ENCODE measurements at regions not wholly inside any gene's neighbourhood (a gene's known extent, or its start where the extent isn't known, plus 50 kb on each side); places are given as distances from the start of the nearest gene placed in this dataset.

DNA sequence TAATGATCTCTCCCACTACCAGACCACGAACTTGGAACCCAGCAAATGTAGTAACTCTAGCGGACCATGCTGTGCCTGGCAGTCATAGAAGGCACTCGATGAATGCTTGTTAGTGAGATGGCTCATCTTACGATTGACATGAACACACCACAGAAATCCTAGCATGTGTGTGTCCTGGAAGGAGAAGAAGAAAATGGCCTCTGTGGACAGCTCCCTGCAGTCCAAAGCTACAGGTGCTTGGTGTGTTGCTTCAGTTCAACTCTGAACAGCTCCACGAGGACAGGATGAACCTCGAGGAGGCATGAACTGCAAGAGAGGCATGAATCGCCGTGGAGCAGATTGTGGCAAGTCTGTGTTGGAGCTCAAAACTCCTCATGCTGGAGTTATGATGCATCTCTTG lies 93.5 kb downstream of the KLF6 start:
- DNase-seq (ENCODE audit: low read depth) = no peak

DNA sequence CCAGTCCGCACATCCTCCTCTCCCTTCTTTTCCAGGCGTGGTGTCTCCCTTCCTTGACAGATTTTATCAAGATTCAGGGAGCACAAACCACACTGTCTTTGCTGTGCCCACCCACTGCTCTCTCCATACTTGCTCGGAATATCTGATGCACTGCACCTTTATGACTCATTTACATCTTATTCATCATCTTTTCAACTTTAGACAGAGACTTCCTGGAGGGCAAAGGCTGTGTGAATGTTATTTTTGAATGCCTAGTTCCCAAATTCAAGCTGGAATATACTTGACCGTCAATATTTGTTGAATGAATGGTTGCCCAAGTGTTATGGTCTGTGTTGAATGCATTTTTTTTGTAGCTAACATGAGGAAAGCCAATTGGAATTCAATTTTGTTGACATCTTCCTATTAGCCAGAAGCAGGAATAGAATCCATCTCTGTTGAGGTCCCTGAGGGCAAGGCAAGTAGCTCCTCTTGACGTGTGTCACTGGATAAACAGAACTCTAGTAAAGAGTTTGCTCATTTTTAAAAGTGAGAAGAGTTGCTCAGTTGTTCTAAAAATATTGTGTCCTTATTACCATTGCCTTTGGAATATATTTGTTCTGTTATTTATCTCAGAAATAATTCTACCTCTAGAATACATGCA lies 95.0 kb downstream of the KLF6 start:
- DNase-seq (ENCODE audit: low read depth) = no peak

DNA sequence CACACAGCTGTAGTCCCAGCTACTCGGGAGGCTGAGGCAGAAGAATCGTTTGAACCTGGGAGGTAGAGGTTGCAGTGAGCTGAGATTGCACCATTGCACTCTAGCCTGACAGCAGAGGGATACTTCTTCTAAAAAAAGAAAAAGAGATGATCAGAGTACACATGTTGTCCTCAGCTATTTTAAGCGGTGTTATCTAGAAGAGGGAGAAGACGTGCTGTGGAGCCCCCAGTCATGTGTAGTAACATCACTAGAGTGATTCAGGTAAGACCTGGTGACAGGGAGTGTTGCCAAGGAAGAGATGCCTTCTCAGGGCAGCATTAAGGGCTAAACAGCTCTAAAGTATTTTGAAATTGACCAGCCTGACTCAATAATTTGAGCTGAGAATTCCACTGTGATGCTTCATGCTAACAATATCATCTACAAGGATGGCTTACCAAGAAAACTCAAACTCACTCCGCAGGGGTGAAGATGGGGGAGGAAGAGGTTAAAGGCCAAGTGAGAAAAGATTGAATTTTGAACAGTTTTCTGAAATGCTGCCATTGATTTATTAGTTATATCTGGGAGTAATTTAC lies 97.4 kb downstream of the KLF6 start:
- DNase-seq (ENCODE audit: low read depth) = no peak

DNA sequence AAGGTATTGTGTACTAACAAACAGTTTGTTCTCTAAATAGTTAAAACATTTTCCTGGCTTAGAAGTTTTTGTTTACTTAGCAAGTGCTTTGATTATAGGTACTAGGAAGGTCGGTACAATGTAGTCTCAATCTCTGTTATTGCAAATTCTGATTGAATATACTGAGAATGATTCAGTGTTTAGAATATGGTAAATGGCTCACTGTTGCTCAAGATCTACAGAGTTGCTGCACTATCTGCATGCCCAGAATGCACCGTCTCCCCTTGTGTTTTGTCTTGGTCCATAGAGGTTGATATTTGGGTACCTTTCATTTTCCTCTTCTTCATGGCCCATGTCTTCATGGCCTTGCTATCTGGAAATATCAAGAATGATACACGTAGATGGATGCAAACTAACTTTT lies 99.6 kb downstream of the KLF6 start:
- no peak for DNase-seq (ENCODE audit: low read depth)

DNA sequence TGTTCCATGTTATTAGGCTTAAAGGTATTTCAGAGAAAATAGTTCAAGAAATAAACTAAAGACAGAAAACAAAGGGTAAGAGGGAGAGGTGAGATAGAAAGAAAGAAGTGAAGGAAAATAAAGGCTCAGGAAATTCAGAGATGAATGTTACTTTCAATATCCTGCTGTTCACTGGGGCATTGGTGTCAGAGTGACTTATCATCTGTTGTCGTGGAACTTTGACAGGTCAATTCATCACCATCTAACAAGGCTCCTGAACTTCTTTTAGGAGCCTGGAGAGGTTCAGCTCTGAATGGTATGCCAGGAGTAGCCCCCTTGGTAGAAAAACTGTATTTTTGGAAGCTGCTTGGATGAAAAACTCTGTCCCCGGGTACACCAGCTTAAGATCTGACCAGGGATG lies 100.1 kb downstream of the KLF6 start:
- DNase-seq (ENCODE audit: low read depth) = no peak

DNA sequence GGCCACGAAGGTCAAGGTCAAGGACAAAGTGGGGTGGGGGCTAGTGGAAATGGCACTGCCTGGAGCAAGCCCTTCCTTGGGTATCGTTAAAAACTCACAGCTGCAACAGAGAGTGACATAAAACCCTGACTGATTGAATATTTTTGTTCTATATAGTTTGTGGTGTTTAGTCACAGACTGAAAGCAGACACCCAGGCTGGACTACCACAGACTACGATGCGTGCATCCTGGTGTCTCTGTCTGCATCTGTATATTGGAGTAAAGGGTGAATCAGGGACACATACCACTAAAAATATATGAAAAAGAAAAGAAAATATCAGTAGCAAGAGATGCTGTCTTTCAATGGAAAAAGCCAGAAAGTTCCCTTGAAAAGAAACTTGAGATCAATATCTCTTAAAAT lies 101.4 kb downstream of the KLF6 start:
- no peak for DNase-seq (ENCODE audit: low read depth)

DNA sequence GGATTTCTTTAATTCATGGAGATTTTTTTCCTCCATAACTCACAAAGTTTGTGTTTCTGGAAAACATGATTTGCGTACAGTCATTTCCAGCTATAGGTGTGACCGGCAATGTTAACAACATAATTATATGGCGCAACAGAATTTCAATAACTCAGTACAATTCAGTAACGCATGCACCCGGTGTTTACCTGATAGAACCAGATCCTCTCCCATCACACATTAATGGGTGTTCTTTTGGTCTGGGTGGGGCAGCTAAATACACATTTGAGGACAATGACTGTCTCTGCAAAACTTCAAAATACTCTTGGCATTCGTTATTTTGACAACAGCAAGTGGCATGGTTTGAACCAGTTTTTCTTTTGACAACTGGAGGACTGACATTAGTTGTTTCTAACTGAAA lies 102.3 kb downstream of the KLF6 start:
- no peak for DNase-seq (ENCODE audit: low read depth)

DNA sequence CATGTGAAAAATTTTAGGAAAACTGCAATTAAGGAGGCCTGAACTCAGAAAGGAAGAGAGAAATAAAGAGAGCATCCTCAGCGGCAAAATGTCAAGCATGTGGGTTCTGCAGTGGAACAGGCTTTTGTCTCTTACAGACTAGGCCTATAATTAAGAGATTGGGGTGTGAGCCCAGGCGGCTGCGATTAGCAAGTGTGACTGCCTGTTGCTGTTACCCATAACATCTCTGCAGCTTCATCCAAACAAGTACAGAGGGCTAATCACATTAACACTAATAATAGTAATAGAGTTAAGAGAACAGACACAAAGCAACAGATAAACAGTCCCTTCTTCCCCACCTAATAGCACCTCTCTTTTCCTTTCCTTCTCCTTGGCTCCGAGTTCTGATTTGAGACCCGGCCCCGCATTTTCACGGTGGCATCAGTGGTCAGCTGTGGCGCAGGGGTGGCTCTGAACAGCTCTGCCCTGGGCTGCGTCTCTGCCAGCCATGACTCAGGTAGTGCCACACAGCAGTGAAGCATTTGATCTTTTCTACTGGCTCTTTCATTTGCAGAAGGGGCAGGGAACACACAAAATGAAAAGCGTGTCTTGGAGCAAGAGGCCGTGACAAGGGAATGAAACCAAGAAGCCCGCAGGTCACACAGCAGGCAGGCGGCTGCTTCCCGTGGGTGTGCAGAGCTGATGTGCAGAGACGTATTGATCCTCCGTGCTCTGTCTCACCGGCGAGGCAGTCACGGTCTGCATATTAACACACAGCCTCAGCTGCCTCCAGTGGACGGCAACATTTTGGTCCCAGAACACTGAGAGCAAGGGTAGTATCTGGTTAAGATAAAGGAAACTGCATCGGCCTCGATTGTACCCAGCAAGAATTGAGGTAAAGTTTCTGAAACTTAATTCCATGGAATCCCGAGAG lies 103.1 kb downstream of the KLF6 start:
- DNase-seq (ENCODE audit: low read depth) = no peak

DNA sequence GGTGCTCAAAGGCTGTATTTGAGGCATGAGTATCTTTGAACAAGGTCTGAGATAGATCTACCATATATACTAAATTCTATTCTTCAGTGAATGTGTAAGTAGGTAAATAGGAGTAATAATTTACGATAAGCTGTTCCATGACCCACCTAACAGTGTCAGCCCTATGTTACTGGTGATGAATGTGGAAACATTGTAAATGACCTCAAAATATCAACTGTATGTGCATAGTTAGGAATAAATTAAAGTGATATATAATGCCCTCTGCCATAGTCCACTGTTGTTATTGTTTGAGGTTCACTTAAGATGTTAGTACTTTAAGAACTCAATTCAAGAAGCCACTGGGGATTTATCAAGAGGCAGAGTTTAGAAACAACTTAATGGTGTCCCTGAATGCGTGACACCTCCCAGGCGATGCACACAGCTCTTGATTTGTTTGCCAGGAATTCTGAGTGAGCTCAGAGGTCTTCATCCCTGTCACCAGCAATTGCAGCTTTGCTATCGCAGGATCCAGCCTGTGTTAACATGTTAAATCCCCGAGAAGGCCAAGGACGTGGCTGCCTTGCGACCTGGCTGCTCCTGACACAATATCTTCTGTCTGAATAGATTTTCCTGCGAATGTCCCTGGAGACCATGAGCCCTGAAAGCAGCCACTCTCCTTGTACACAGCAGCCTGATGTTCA lies 104.9 kb downstream of the KLF6 start:
- DNase-seq (ENCODE audit: low read depth) = no peak

DNA sequence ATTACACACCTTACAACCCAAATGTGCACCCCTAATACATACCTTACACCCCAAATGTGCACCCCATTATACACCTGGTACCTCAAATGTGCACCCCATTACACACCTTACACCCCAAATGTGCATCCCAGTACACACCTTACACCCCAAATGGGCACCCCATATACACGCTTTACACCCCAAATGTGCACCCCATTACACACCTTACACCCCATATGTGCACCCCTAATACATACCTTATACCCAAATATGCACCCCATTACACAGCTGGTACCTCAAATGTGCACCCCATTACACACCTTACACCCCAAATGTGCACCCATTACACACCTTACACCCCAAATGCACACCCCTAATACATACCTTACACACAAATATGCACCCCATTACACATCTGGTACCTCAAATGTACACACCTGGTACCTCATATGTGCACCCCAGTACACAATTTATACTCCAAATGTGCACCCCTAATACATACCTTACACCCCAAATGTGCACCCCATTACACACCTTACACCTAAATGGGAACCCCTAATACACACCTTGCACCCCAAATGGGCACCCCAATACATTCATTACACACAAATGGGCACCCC lies 106.3 kb downstream of the KLF6 start:
- no peak for DNase-seq (ENCODE audit: low read depth)

DNA sequence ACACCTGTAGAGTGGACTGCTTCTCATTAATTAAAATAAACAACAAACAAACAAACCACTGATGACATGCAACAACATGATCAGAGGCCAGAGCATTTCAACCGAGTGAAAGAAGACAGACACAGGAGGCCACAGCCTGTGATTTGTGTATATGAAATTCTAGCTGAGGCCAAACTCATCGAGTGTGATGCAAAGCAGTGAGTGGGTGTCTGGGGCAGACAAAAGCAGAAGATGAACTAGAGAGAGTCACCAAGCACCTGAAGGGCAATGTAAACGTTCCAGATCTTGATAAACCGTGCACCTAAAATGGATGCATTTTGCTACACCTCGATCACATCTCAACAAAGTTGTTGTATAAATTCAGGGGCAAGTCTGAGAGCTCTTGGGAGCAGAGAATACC lies 108.4 kb downstream of the KLF6 start:
- DNase-seq (ENCODE audit: low read depth) = no peak

DNA sequence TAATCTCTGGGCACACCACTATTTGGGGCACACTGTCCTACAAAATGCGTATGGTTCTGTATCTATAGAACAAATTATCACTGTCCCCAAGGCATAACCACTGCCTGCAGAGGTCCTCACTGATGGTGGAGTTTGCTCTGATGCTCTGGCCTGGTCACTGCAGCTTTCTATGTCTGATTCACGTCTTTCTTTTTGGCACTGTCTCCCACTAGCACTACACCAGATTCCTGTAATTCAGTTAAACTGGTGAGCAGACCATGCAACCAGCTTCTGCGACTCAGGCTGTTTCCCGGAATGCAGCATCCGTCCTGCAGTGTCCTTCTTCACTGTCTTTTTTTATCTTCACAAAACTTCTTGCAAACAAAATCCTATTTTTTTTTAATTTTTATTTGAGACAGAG lies 112.8 kb downstream of the KLF6 start:
- DNase-seq (ENCODE audit: low read depth) = no peak

DNA sequence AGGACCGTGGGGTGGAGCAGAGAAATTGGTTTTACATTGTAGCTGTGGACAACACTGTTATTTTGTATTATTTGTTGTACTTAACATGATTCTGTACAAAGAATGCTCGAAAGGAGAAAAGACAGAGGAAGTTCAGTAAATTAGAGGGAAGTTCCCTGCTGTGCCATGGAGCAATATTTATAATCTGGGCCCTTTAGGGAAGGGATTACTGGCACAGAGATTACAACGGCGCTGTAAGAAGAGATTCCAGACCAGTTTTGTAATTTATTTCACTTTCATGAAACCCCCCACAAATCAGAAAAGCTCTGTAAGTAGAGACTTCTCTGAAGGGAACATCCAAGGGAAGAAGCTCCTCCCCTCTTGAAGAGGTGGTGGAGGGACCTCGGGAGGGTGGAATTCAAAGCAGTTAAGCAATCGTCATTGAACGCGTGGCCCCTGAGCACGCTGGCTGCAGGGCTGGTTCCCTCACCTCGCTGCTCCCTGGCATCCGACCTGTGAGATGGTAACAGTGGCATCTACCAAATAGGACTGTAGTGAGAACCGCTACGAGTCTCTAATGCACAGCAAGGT lies 113.5 kb downstream of the KLF6 start:
- no peak for DNase-seq (ENCODE audit: low read depth)

DNA sequence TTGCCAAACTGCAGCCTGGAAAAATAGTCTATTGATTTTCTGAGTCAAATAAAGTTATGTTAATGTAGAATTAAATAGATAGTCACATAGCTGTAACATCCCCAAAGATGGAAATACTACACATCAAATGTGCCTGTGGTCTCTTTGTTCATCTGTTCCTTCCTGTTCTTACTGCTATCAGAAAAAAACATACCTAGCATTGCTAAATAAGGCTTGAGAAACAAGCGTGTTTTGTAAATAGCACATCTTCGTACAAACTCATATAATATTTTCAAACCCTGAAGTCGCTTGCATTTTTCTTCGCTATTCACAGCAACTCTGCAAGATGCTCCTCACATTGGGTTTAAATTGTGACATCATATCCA lies 116.1 kb downstream of the KLF6 start:
- no peak for DNase-seq (ENCODE audit: low read depth)

DNA sequence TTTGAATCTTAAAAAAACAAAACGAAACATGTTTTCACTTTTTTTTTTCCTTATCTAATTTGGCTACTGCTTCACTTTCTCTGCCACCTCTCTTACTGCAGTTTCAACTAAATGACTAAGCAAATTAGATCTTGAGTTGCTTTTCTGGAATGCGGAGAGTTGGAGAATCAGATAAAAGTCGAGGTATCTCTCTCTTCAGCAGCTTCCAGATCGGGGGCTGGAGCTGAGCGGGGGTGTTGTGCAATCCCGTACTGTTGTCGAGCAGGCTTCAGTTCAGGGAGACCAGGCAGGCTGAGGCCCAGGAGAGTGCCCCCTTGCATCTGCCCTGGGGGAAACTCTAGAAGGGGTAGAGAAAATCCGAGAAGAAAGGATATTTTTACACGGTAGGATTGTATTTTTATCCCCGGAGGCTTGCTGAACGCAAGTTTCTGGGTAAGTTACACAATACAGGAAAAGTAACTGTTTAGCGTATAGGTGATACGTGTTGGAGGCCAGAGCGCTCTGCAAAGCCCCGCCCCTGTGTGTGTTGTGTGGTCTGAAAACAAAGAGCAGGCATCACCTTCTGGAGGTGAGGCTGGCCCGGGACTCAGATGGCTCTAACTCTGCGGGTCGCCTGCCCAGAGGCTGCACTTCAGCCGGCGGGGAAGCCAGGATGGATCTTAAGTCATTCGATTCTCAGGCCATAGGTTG lies 116.6 kb downstream of the KLF6 start:
- DNase-seq (ENCODE audit: low read depth) = no peak

DNA sequence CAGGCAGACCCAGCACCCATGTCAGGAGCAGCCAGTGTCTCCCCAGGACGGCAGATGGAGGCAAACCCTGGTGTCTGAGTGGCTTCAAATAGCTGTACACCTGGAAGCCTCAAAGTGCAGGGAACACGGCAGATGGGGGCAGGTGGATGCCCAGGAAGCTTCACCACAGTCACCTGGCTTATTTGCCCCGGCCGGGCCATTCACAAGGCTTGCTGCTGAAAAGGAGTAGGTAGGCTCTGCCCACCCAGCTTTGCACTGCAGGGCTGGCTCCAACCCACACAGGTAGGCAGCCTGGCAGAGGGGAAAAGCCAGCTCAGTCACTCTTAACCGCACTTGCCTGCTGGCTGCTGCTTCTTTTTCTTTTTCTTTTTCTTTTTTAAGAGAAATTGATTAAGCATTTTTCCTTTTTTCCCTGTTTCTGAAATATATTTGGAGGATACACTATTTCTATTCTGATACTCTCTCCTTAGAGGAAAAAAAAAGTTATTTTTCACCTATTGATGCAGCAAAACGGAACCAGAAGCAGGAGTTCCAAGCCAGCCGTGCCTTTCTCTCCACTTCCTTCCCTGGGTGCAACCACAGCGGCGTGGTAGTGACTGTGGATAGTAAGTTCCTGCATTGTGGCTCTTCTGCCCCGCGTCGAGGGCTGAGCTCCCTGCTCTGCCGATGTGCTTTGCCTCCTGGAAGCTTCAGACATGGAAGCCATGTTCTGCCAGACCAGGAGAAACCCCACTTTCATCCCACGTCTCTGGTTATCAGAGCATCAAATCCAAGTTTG lies 118.3 kb downstream of the KLF6 start:
- no peak for DNase-seq (ENCODE audit: low read depth)

DNA sequence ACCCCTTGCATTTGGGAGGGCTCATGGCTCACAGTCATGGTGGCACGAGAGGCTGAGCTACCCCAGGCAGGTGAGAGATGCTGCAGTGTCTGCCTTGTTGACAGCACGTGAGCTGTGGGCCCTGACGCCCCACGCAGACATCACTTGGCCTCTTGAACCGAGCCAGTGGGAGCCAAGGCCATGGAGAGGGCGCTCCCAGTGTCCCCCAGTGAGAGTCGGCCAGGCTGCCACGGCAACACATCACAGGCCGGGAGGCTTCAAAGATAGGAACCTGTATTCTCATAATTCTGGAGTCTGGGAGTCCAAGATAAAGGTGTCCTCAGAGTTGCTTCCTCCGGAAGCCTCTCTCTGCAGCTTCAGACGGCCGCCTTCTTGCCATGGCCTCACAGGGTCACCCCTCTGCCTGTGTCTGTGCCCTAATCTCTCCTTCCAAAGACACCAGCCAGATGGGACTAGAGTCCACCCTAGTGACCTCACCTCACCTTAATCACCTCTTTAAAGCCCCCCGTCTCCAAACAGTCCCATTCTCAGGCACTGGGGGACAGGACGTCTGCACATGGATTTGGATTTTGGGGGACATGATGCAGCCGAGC lies 119.6 kb downstream of the KLF6 start:
- no peak for DNase-seq (ENCODE audit: low read depth)

DNA sequence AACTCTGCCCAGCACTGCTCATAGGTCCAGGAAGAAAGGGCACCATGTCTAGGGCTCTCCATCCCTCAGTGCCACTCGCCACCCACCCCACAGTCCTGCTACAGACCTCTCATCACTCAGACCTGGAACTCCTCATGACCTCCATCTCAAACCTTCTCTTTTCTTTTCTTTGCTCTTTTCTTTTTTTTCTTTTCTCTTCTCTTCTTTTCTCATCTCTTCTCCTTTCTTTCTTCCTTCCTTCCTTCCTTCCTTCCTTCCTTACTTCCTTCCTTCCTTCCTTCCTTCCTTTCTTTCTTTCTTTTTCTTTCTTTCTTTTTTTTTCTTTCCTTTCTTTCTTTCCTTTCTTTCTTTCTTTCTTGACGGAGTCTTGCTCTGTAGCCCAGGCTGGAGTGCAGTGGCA lies 122.2 kb downstream of the KLF6 start:
- no peak for DNase-seq (ENCODE audit: low read depth)

DNA sequence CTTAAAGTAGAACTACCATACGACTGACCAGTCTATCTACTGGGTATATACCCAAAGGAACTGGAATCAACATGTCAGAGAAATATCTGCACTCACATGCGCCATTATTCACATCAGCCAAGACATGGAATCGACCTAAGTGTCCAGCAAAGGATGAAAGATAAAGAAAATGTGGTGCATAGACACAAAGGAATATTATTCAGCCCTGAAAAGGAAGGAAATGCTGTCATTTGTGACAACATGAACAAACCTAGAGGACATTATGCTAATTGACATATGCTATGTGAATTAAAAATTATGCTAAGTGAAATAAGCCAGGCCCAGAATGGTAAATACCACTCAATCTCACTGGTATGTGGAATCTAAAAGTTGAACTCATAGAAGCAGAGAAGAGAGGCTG lies 123.7 kb downstream of the KLF6 start:
- DNase-seq (ENCODE audit: low read depth) = no peak

DNA sequence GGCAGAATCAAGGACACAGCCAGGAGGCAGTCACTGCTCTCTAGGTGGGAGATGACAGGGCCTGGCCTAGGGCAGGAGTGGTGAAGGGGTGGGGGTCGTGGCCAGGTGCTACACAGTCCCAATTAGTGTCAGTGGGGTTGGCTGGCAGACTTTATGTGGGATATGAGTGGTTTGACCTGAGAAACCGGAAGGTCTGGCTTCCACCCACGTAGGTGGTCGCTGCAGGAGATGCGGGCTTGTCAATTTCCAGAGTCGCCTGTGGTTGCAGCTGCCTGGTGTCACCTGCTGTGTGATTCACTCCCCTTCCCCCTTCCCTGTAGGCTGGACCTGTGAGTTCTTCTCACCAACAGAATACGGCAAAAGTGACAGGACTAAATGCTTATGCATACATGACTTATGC lies 124.3 kb downstream of the KLF6 start:
- no peak for DNase-seq (ENCODE audit: low read depth)

Measured in Daoy (cell line).